Left cardiac atrium (tissue), 4 donors: ENCODE measurements at regions not wholly inside any gene's neighbourhood (a gene's known extent, or its start where the extent isn't known, plus 50 kb on each side); places are given as distances from the start of the nearest gene placed in this dataset.
A peak's percentile ranks its signal among the peaks of the same experiment; 100 is the strongest.

ENCODE experiments used
- ATAC-seq, 2 donors: fragments of 200-7000 bp; cut with Tn5 transposase; one replicate each; pipeline ENCODE4 v1.9.1; 2020; ENCODE audit warnings: mild to moderate bottlenecking in 2 of 2, moderate library complexity in 2 of 2
- DNase-seq: peaks from one replicate; pipeline ENCODE4 v3.0.0-alpha.2; 2020
- intact Hi-C, 2 donors: fragments of 100-400 bp; cut with DNase I; formaldehyde crosslinking; loops; one replicate each; pipeline versions ENCODE4 v1.14.1 to v1.15.1; 2022 to 2023
- donor health status: DM: no; HTN: yes; CAD: no.
- donor health status: DM: no; HTN: yes; CAD: no; lungs with severe emphysema.
- donor health status: DM: yes; HTN: yes; CAD: no.
- donor health status: Dilated cardiomyopathy.

- DNase-seq = no peak
- ATAC-seq = peak; percentile 44 to 92
- intact Hi-C loops = no loop called here
Observed at GRCh38 chr2:121944072-121944831, 188.8 kb downstream of the TSN start.

GRCh38 chr2:121947674-121948073 is 192.2 kb downstream of the TSN start:
- ATAC-seq (no peak), DNase-seq (no peak)
- intact Hi-C loops = no loop called here

GRCh38 chr2:121949271-121949670 is 193.8 kb downstream of the TSN start:
- intact Hi-C loops = no loop called here
- ATAC-seq = no peak
- DNase-seq = no peak

- intact Hi-C loops = no loop called here
- ATAC-seq (no peak), DNase-seq (no peak)
Observed at GRCh38 chr2:121955426-121955825, 200.0 kb downstream of the TSN start.

DNA sequence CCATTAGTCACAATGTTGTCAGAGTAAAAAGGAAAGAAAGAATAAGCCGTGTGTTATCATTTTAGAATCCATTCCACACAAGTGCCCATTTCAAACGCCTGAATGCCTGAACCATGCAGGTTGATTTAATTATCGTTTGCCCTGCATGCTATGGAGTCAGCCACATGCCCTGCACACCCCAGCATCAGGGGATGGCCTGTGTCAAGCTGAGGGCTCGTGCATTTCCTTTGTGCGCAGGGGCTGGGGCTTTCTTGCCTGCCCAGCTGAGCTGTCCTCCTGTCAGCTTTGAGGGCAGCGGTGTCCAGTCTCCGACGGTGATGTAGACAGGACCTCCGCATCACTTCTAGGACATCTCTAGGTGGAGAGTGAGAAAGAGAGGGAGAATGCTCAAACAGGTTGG is 200.4 kb downstream of the TSN start:
- intact Hi-C loops = no loop called here
- DNase-seq (no peak), ATAC-seq (no peak)

DNA sequence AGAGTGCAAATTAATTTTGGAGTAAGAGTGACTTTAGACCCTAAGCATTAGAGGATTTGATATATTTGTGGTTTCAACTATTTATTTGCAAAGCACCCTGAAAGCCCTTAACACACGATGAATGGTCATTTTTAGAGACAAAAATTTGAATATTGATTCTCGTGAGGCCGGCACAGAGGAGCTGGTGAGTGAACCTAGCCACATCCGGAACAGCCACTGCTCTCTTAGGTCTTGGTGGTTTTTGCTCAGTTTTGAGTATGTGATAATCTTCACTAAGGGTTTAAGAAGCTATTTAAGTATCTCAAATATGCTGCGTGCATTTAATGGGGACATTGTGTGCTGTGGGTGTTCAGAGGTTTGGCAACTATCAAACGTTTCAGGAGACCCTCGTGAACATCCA is 204.8 kb downstream of the TSN start:
- no peak for DNase-seq
- intact Hi-C loops = no loop called here
- ATAC-seq = no peak

DNA sequence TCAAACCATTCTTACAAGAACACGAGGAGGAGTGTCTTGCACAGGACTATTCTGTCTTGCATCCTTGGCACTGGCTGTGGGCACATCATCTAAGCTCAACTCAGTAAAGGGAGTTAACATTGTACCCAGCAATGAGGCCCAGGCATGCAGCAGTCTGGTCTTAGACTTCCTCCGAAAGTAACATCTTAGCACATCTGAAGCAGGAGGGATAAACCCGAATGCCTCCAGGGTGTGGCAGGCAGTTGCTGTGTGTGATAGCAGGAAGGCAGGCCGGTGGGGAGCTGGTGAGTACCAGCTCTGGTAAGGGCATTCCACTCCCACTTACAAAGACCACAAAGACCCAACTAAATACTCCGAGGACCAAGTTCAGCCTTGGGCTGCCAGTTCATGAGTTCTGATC is 206.3 kb downstream of the TSN start:
- ATAC-seq (no peak), DNase-seq (no peak)
- intact Hi-C loops = no loop called here

DNA sequence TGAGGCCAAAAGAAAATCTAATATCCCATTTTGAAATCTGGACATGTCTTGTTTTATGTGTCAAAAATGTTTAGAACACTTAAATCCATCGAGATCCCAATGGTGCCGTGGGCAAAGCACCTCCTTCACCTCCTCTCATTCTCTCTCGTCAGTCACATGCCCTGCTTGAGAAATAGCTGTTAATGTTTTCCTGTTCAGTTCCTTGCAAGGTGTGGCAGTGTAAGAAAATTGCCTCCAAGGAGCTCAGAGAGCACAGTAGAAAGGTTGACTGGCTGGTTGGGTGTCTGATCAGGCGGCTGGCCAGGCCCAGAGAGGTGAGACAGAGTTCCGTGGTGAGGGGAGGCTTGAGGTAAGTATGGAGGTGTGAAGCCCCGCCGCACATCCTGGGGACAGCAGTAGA is 210.2 kb downstream of the TSN start:
- ATAC-seq = no peak
- intact Hi-C loops = no loop called here
- no peak for DNase-seq

GRCh38 chr2:121966663-121967062 is 211.2 kb downstream of the TSN start:
- intact Hi-C loops = no loop called here
- DNase-seq = no peak
- no peak for ATAC-seq

DNA sequence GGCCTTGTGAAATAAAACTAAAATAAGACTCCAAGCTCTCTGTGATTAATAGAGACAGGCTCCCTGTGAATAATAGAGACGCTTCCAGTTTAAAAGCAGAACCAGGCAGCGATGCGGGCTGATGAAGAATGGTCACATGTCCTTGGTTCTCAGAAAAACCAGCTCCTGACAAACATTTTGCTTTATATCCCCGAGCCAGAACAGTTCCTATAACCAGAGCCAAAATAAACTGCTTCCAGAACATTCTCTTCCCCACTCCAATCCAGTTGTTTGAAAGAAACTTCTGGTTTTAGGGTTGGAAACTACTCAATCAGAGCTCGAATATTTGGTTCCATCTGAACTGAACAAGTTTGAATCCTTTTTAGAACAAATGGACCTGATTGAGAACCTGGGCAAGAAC is 213.7 kb downstream of the TSN start:
- peak; percentile 51 for DNase-seq
- intact Hi-C loops = no loop called here
- ATAC-seq = peak; percentile 85 to 87

DNA sequence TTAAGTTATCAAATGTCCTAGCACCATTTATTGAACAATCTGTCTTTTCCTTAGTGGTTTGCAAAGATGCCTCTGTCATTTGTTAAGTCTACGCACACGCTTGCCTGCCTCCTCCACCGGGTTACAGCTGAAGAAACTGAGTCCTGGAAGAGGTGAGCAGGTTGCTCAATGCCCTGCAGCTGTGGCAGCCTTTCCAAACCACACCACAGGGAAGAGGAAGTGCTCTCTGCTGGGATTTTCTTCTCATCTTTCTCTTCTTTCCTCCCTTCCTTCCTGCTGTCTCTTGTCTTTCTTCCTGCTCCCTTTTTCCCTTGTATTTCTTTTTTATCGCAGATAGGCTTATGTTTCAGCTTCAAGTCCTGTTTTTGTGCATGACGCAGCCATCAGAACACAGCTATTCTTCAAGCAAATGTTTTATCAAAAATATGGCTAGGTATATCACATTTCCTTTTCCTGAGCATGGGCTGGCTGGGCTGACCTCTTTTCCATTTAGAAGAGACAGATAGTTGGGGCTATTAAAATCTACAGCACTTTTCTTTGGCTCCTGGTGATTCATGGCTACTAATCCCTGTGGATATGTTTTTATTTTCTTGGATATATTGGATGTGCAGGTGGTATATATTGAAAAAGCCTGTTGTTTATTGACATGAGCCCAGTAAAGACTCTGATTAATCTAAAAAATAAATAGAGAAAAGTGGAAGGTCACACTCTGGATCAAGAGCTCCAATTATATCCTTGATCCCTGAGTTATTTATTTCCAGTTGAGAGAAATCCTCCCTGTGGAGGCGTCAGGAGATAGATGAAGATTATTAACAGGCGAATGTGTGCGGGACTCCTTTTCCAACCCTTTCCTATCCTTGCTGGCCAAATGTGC is 214.6 kb downstream of the TSN start:
- ATAC-seq (peak in 1 of 2 donors; percentile 14), DNase-seq (no peak)
- intact Hi-C loops = loop anchor here in 1 of 2 donors (10.0 kb wide), 1 partner anchor 155 kb away; no protein-coding TSS in a partner anchor

GRCh38 chr2:121972203-121972602 is 216.8 kb downstream of the TSN start:
- no peak for ATAC-seq
- intact Hi-C loops = loop anchor here in 1 of 2 donors (10.0 kb wide), 1 partner anchor 157 kb away; no protein-coding TSS in a partner anchor

DNA sequence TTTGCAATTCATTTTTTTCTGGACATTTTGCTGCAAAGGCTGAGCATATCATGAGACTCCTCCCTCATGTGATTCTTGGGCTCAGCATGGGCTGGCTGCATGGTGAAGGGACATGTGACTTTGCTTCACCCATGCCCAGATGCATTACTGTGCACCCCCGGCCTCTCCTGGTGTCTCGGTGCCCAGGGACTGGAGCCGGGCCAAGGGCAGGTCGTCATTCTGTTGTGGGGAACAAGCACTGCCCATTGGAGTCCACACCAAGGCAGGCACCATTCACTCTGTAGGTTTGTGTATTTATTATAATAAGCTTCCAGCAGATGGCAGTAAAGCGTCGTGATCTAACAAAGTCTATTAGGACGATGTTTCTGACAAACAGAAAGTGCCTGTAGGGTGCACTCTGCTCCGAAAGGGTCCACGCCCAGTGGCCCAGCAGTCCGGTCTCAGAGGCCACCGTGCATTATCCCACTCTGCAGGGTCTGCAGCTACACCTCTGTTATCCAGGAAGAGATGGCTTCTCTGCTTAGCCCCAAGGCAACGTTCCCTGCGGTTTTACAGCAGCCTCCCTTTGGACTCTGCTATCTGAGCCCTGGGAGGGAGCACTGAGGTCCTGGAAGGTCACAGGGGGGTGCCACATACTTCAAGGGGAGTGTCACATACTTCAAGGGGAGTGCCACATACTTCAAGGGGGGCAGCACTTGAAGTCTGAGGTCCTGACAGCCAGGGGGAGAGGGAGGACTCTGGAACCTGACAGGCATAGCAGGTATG is 219.6 kb downstream of the TSN start:
- peak; percentile 90 to 94 for ATAC-seq
- intact Hi-C loops = loop anchor here in 1 of 2 donors (10.0 kb wide), 1 partner anchor 160 kb away; no protein-coding TSS in a partner anchor

More at GRCh38 chr2:121972203-121972602, 216.8 kb downstream of the TSN start:
- DNase-seq = no peak

GRCh38 chr2:121976926-121977325 is 221.5 kb downstream of the TSN start:
- intact Hi-C loops = loop anchor here in 1 of 2 donors (10.0 kb wide), 1 partner anchor 162 kb away; no protein-coding TSS in a partner anchor
- ATAC-seq (no peak), DNase-seq (no peak)

More for the DNA sequence above, 219.6 kb downstream of the TSN start:
- DNase-seq = peak; percentile 53

DNA sequence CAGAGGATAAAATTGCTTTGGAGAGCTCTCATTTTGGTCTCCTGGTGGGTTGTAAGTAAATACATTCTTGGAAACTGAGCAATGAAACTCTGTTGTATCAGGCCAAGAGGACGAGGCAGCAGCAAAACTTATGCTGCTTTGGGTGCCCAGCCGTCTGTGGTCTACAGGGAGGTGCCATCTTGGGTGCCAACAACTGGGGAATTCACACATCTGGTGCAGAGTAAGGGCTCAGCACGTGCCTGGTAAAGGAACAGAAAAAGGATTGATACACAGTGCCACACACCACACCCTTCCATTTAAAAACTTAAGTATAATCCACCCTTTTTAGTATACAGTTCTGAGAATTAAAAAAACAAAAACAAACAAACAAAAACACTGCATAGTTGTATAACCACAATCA is 221.9 kb downstream of the TSN start:
- intact Hi-C loops = loop anchor here in 1 of 2 donors (10.0 kb wide), 1 partner anchor 163 kb away; no protein-coding TSS in a partner anchor
- ATAC-seq = no peak
- no peak for DNase-seq

DNA sequence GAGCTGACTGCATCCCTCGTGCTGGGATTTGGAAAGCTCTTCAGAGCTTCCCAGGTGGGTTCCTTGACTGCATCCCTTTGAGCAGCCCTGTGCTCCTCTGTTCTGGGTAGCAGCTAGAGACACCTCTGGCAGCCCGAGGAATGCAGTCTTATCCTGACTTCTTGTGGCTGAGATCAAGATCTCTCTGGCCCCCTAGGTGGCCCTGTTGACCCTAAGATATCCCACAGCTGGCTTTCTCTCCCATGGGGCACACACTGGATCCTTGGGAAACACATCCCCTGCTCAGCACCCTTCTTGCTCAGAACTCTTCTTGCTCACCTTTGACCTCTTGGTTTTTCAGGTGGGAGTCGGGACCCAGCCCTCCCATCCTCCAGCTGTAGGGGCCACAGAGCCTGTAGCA is 237.2 kb downstream of the TSN start:
- intact Hi-C loops = no loop called here
- ATAC-seq (no peak), DNase-seq (no peak)

- ATAC-seq = no peak
- DNase-seq = no peak
- intact Hi-C loops = no loop called here
Observed at GRCh38 chr2:121993682-121994081, 238.2 kb downstream of the TSN start.

- ATAC-seq (no peak), DNase-seq (no peak)
- intact Hi-C loops = no loop called here
Observed at GRCh38 chr2:121994238-121995206, 239.1 kb downstream of the TSN start.
